ENCODE measurements at regions not wholly inside any gene's neighbourhood (a gene's known extent, or its start where the extent isn't known, plus 50 kb on each side); places are given as distances from the start of the nearest gene placed in this dataset.

DNA sequence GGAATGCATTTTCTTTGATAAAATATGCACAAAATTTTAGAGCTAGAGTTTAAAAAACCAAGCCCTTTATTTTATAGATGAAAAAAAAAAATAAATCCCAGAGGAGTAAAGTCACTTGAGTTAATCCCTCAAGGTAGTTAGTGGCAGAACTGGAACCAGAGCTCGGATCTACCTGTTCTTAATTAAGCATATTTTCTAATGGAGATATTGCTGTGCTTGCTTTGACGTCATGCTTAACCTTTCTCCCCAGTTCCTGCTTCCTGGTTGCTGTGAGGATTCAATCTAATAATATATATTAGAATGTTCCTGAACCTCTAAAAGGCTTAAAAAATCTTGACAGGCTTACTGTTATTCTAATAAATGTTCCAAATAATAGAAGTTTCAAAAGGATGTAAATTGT is 300.6 kb upstream of the KLF12 start:
- no peak for DNase-seq (ENCODE audit: extremely low spot score)
- no peaks in the 10 kb centered on the region for H3K27me3 ChIP-seq
- H3K27ac ChIP-seq (replicated peaks in 1 of 4) = no peak overlapping the region
- peaks cover 0 to 6% (median 2%) of the 10 kb centered on the region in 4 donors for H3K4me1 ChIP-seq
- TF ChIP-seq, protein P1, sequence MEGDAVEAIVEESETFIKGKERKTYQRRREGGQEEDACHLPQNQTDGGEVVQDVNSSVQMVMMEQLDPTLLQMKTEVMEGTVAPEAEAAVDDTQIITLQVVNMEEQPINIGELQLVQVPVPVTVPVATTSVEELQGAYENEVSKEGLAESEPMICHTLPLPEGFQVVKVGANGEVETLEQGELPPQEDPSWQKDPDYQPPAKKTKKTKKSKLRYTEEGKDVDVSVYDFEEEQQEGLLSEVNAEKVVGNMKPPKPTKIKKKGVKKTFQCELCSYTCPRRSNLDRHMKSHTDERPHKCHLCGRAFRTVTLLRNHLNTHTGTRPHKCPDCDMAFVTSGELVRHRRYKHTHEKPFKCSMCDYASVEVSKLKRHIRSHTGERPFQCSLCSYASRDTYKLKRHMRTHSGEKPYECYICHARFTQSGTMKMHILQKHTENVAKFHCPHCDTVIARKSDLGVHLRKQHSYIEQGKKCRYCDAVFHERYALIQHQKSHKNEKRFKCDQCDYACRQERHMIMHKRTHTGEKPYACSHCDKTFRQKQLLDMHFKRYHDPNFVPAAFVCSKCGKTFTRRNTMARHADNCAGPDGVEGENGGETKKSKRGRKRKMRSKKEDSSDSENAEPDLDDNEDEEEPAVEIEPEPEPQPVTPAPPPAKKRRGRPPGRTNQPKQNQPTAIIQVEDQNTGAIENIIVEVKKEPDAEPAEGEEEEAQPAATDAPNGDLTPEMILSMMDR (IDR thresholded peaks at IDR 0.05) = no peak
- TF ChIP-seq POLR2A (IDR thresholded peaks at IDR 0.05; ENCODE audit: low read depth) = no peak
- TF ChIP-seq POLR2AphosphoS5 (IDR thresholded peaks at IDR 0.05) = no peak
- no peak for TF ChIP-seq EP300 (IDR thresholded peaks at IDR 0.05)
- intact Hi-C loops (cut with DNase I) = no loop called here
- H3K9me3 ChIP-seq = no peaks in the 10 kb centered on the region
- WGBS = 90% methylated on average over 2 of the region's 2 CpGs
- no peaks in the 10 kb centered on the region for H3K36me3 ChIP-seq
- H3K4me3 ChIP-seq = no peak overlapping the region

DNA sequence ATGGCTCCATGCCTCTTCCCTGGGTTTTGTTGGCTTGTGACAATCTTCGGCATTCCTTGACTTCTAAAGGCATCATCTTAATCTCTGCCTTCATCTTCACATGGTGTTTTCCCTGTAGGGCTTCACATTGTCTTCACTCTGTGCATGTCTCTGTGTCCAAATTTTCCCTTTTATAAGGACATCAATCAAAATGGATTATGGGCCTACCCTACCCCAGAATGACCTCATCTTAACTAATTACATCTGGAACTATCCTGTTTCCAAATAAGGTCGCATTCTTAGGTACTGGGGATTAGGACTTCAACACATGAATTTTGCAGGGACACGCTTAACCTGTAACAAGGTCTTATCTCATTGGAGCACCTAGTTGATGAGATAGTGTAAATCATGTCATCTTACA is 290.3 kb upstream of the KLF12 start:
- TF ChIP-seq EP300 (IDR thresholded peaks at IDR 0.05) (no peak), POLR2A (IDR thresholded peaks at IDR 0.05; ENCODE audit: low read depth) (no peak), POLR2AphosphoS5 (IDR thresholded peaks at IDR 0.05) (no peak)
- TF ChIP-seq, protein P1 (IDR thresholded peaks at IDR 0.05) = no peak
- intact Hi-C loops (cut with DNase I) = no loop called here
- 91% methylated on average over 3 of the region's 3 CpGs for WGBS
- Histone ChIP-seq H3K36me3 (no peaks in the 10 kb centered on the region), H3K4me3 (no peak overlapping the region), H3K4me1 (no peaks in the 10 kb centered on the region), H3K9me3 (no peaks in the 10 kb centered on the region), H3K27ac (replicated peaks in 1 of 4) (no peak overlapping the region), H3K27me3 (no peaks in the 10 kb centered on the region)
- no peak for DNase-seq (ENCODE audit: extremely low spot score)

DNA sequence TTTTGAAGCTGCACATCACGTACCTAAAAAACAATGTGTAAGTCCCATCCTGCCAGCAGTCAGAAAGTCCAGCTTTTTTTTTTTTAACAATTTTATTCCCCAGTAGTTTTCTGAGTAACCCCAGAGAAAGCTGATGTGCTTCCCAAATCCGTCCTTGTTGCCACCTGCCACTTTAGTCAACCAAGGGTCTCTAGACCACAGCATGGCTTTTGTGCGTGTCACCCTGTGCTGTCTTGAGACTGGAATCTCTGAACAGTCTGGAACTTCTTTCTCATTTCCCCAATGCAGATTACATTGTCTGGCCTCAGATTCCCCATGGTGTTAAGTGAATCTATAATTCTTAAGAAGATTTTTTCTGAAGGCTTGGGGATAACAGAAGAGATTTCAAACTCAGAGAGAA is 289.2 kb upstream of the KLF12 start:
- WGBS = 92% methylated on average over 3 of the region's 3 CpGs
- no peak for DNase-seq (ENCODE audit: extremely low spot score)
- H3K9me3 ChIP-seq = no peaks in the 10 kb centered on the region
- no peaks in the 10 kb centered on the region for H3K36me3 ChIP-seq
- no peaks in the 10 kb centered on the region for H3K4me1 ChIP-seq
- H3K4me3 ChIP-seq = no peak overlapping the region
- no peak overlapping the region for H3K27ac ChIP-seq (replicated peaks in 1 of 4)
- intact Hi-C loops (cut with DNase I) = no loop called here
- no peak for TF ChIP-seq EP300 (IDR thresholded peaks at IDR 0.05)
- TF ChIP-seq, protein P1 (IDR thresholded peaks at IDR 0.05) = no peak
- no peak for TF ChIP-seq POLR2A (IDR thresholded peaks at IDR 0.05; ENCODE audit: low read depth)
- TF ChIP-seq POLR2AphosphoS5 (IDR thresholded peaks at IDR 0.05) = no peak
- H3K27me3 ChIP-seq = no peaks in the 10 kb centered on the region

DNA sequence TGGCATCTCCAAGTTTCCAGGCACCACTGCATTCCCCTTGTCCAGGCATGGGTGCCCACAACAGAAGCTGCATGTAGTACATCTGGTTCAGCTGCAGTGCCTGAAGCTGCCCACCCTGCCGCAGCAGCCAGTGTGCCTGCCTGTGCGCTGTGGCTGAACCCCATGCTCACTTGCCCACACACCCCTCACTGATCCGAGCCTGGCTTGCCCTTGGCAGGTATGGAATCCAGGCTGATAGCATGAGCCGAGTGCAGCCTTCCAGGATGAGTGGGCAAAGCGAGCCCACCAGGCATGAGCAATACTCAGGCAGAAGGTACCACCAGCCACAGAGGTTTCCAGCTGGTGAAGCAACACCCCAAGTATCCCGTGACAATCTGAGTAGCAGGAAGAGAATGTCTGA is 280.3 kb upstream of the KLF12 start:
- H3K36me3 ChIP-seq = no peaks in the 10 kb centered on the region
- 80% methylated on average over 3 of the region's 6 CpGs for WGBS
- no peaks in the 10 kb centered on the region for H3K4me1 ChIP-seq
- no peaks in the 10 kb centered on the region for H3K9me3 ChIP-seq
- H3K27me3 ChIP-seq = no peaks in the 10 kb centered on the region
- no peak overlapping the region for H3K4me3 ChIP-seq
- no peak for DNase-seq (ENCODE audit: extremely low spot score)
- H3K27ac ChIP-seq (replicated peaks in 1 of 4) = no peak overlapping the region
- intact Hi-C loops (cut with DNase I) = no loop called here
- TF ChIP-seq EP300 (IDR thresholded peaks at IDR 0.05) (no peak), POLR2AphosphoS5 (IDR thresholded peaks at IDR 0.05) (no peak), POLR2A (IDR thresholded peaks at IDR 0.05; ENCODE audit: low read depth) (no peak)
- TF ChIP-seq, protein P1 (IDR thresholded peaks at IDR 0.05) = no peak

DNA sequence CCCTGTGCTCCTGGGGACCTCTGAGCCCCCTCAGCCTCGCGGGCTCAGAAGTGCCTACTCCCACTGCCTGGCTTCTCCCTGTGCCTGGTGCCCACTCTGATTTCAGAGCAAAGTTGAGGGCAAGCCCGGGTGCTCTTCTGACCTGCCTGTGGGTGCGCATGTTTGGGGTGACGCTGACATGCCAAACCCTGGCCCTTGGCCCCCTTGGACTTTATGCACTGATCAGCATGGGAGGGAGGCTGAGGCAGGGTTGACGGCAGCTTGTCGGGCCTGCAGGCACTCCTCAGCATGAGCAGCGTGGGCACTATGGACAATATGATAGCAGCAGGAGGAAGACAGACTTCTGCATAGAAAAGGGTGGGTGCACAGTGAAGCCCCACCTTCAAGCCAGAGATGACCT is 279.3 kb upstream of the KLF12 start:
- DNase-seq (ENCODE audit: extremely low spot score) = no peak
- H3K36me3 ChIP-seq = no peaks in the 10 kb centered on the region
- H3K27ac ChIP-seq (replicated peaks in 1 of 4) = no peak overlapping the region
- no peak overlapping the region for H3K4me3 ChIP-seq
- no peaks in the 10 kb centered on the region for H3K9me3 ChIP-seq
- no peaks in the 10 kb centered on the region for H3K27me3 ChIP-seq
- no peaks in the 10 kb centered on the region for H3K4me1 ChIP-seq
- 100% methylated on average over 3 of the region's 8 CpGs for WGBS
- intact Hi-C loops (cut with DNase I) = no loop called here
- TF ChIP-seq POLR2A (IDR thresholded peaks at IDR 0.05; ENCODE audit: low read depth) (no peak), POLR2AphosphoS5 (IDR thresholded peaks at IDR 0.05) (no peak), EP300 (IDR thresholded peaks at IDR 0.05) (no peak)
- TF ChIP-seq, protein P1 (IDR thresholded peaks at IDR 0.05) = no peak
